ENCODE measurements at regions not wholly inside any gene's neighbourhood (a gene's known extent, or its start where the extent isn't known, plus 50 kb on each side); places are given as distances from the start of the nearest gene placed in this dataset.

DNA sequence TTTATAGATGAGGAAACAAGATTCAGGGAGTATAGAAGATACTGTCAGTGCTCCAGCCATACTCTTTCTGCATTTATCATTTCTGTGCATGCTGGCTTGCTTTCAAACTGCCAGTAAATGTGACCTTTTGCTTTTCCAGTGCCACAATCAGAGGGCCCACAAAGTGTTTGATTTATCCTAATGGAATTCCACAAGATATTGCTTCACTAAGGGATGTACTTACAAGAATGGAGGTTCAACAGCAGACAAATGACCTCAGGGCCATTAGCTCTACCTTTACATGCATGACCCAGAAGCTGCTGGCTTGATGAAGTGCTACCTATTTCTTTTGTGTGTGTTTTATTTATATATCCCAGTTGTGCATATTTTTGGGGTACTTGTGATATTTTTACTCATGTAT lies 171.5 kb upstream of the GRIK2 start:
- no peak overlapping the region for H3K4me3 ChIP-seq (ENCODE audit: low read depth, poor library complexity, severe bottlenecking)
- intact Hi-C loops (cut with DNase I; ENCODE audit: low total_unique reads), result no loop called here
- no peak for DNase-seq (ENCODE audit: low spot score in 2 of 2)
- TF ChIP-seq CTCF (IDR thresholded peaks at IDR 0.05) (no peak), POLR2A (IDR thresholded peaks at IDR 0.05) (no peak)

- intact Hi-C loops (cut with DNase I; ENCODE audit: low total_unique reads), result no loop called here
- TF ChIP-seq POLR2A (IDR thresholded peaks at IDR 0.05) (no peak), CTCF (IDR thresholded peaks at IDR 0.05) (no peak)
- 86 to 90% methylated on average over 6 of the region's 6 CpGs for WGBS, 2 donors
- H3K4me3 ChIP-seq (ENCODE audit: low read depth, poor library complexity, severe bottlenecking), result no peak overlapping the region
- no peak for DNase-seq (ENCODE audit: low spot score in 2 of 2)
These were observed 168.8 kb upstream of the GRIK2 start for GRCh38 chr6:101224751-101225150.

GRCh38 chr6:101226677-101227135 lies 166.8 kb upstream of the GRIK2 start:
- intact Hi-C loops (cut with DNase I; ENCODE audit: low total_unique reads), result no loop called here
- H3K4me3 ChIP-seq (ENCODE audit: low read depth, poor library complexity, severe bottlenecking), result no peak overlapping the region
- DNase-seq (ENCODE audit: low spot score in 2 of 2), result no peak
- TF ChIP-seq POLR2A (IDR thresholded peaks at IDR 0.05) (no peak), CTCF (IDR thresholded peaks at IDR 0.05) (no peak)
- 64 to 66% methylated on average over 12 of the region's 12 CpGs for WGBS, 2 donors

- TF ChIP-seq POLR2A (IDR thresholded peaks at IDR 0.05) (no peak), CTCF (IDR thresholded peaks at IDR 0.05) (no peak)
- no peak overlapping the region for H3K4me3 ChIP-seq (ENCODE audit: low read depth, poor library complexity, severe bottlenecking)
- DNase-seq (ENCODE audit: low spot score in 2 of 2), result no peak
- 84 to 91% methylated on average over 5 of the region's 5 CpGs for WGBS, 2 donors
- intact Hi-C loops (cut with DNase I; ENCODE audit: low total_unique reads), result no loop called here
These were observed 162.6 kb upstream of the GRIK2 start for GRCh38 chr6:101230866-101231265.

GRCh38 chr6:101231606-101232235 lies 161.8 kb upstream of the GRIK2 start:
- H3K4me3 ChIP-seq (ENCODE audit: low read depth, poor library complexity, severe bottlenecking), result no peak overlapping the region
- WGBS, 2 donors, result 89 to 93% methylated on average over 7 of the region's 7 CpGs
- intact Hi-C loops (cut with DNase I; ENCODE audit: low total_unique reads), result no loop called here
- no peak for DNase-seq (ENCODE audit: low spot score in 2 of 2)
- TF ChIP-seq CTCF (IDR thresholded peaks at IDR 0.05), result no peak
- no peak for TF ChIP-seq POLR2A (IDR thresholded peaks at IDR 0.05)

- H3K4me3 ChIP-seq (ENCODE audit: low read depth, poor library complexity, severe bottlenecking), result no peak overlapping the region
These were observed 160.5 kb upstream of the GRIK2 start for GRCh38 chr6:101232961-101233360.

More at GRCh38 chr6:101232961-101233360, 160.5 kb upstream of the GRIK2 start:
- no peak for TF ChIP-seq CTCF (IDR thresholded peaks at IDR 0.05)
- TF ChIP-seq POLR2A (IDR thresholded peaks at IDR 0.05), result no peak
- DNase-seq (ENCODE audit: low spot score in 2 of 2), result no peak
- intact Hi-C loops (cut with DNase I; ENCODE audit: low total_unique reads), result no loop called here

All from lower leg skin (tissue), 4 donors.